DOHH2 (cell line): ENCODE measurements at regions not wholly inside any gene's neighbourhood (a gene's known extent, or its start where the extent isn't known, plus 50 kb on each side); places are given as distances from the start of the nearest gene placed in this dataset.

Experiments
- H3F3A ChIP-seq: fragments of 200-600 bp; sonication (generic), shearing (Covaris generic); 2 replicates; pipeline ENCODE4 v1.6.0; 2016; ENCODE audit warnings: antibody characterized with exemption, mild to moderate bottlenecking; ENCODE audit not compliant: control insufficient read depth, insufficient read depth
- H3K27ac ChIP-seq: fragments of 200-600 bp; sonication (generic); 2 replicates; pipeline ENCODE4 v1.5.1; 2014; ENCODE audit warnings: low read depth, mild to moderate bottlenecking, low read length, moderate library complexity
- H3K27me3 ChIP-seq: fragments of 200-600 bp; sonication (generic); 2 replicates; pipeline ENCODE4 v1.6.1; 2014; ENCODE audit warnings: mild to moderate bottlenecking, low read length, mixed read lengths; ENCODE audit not compliant: control insufficient read depth
- H3K36me3 ChIP-seq: fragments of 200-600 bp; sonication (generic); 2 replicates; pipeline ENCODE4 v1.6.1; 2014; ENCODE audit warnings: mild to moderate bottlenecking, low read length, moderate library complexity, mixed read lengths; ENCODE audit not compliant: control insufficient read depth
- H3K4me1 ChIP-seq: fragments of 200-600 bp; sonication (generic); 2 replicates; pipeline ENCODE4 v1.6.1; 2014; ENCODE audit warnings: mild to moderate bottlenecking, low read length, mixed read lengths; ENCODE audit not compliant: control insufficient read depth
- H3K4me2 ChIP-seq: fragments of 200-600 bp; sonication (generic); 2 replicates; pipeline ENCODE4 v1.6.0; 2014; ENCODE audit warnings: mild to moderate bottlenecking, low read length, moderate library complexity
- H3K4me3 ChIP-seq: fragments of 200-600 bp; sonication (generic); 2 replicates; pipeline ENCODE4 v1.5.1; 2014; ENCODE audit warnings: mild to moderate bottlenecking, low read length, mixed read lengths
- H3K79me2 ChIP-seq: fragments of 200-600 bp; sonication (generic); 2 replicates; pipeline ENCODE4 v1.6.1; 2014; ENCODE audit warnings: mild to moderate bottlenecking, low read length, mixed read lengths; ENCODE audit not compliant: control insufficient read depth
- H3K9me2 ChIP-seq: fragments of 200-600 bp; sonication (generic); replicated peaks from 2 replicates; pipeline ENCODE4 v1.6.1; 2014; ENCODE audit warnings: mild to moderate bottlenecking, low read length, mixed read lengths; ENCODE audit not compliant: control insufficient read depth
- H3K9me3 ChIP-seq: fragments of 200-600 bp; sonication (generic); 2 replicates; pipeline ENCODE4 v1.6.1; 2014; ENCODE audit warnings: antibody characterized with exemption, low read length, mixed read lengths; ENCODE audit not compliant: control insufficient read depth, insufficient read depth
- H4K20me1 ChIP-seq: fragments of 200-600 bp; sonication (generic); 2 replicates; pipeline ENCODE4 v1.6.0; 2014; ENCODE audit warnings: low read depth, mild to moderate bottlenecking, antibody characterized with exemption, low read length, moderate library complexity; ENCODE audit not compliant: control insufficient read depth, insufficient read depth
- CTCF ChIP-seq: fragments of 200-600 bp; sonication (generic); IDR thresholded peaks from one replicate; pipeline ENCODE4 v1.5.1; 2014; ENCODE audit warnings: antibody characterized with exemption, mild to moderate bottlenecking, low read depth, low read length; ENCODE audit not compliant: poor library complexity, severe bottlenecking
- EZH2phosphoT487 ChIP-seq: fragments of 200-600 bp; sonication (generic); IDR thresholded peaks from 2 replicates; pipeline ENCODE4 v1.6.1; 2017; ENCODE audit warnings: borderline replicate concordance, mild to moderate bottlenecking, antibody characterized with exemption, low read length, moderate library complexity, mixed read lengths

GRCh38 chr4:135316266-135316779, 1114.7 kb upstream of the PABPC4L start:
- Histone ChIP-seq H3K4me1 (no peaks in the 10 kb centered on the region), H4K20me1 (no peaks in the 10 kb centered on the region)
- TF ChIP-seq CTCF = no peak
- no peak for TF ChIP-seq EZH2phosphoT487

GRCh38 chr4:135290136-135290535, 1088.5 kb upstream of the PABPC4L start:
- Histone ChIP-seq H3K9me3 (no peaks in the 10 kb centered on the region), H4K20me1 (no peaks in the 10 kb centered on the region), H3F3A (no peaks in the 10 kb centered on the region), H3K4me2 (no peak overlapping the region), H3K36me3 (no peaks in the 10 kb centered on the region), H3K79me2 (no peaks in the 10 kb centered on the region), H3K27me3 (no peaks in the 10 kb centered on the region), H3K4me3 (no peak overlapping the region), H3K27ac (no peak overlapping the region), H3K9me2 (no peaks in the 10 kb centered on the region), H3K4me1 (no peaks in the 10 kb centered on the region)
- TF ChIP-seq EZH2phosphoT487 (no peak), CTCF (no peak)

More at GRCh38 chr4:135316266-135316779, 1114.7 kb upstream of the PABPC4L start:
- no peak overlapping the region for H3K27ac ChIP-seq
- no peaks in the 10 kb centered on the region for H3K27me3 ChIP-seq
- H3F3A ChIP-seq = no peaks in the 10 kb centered on the region
- no peak overlapping the region for H3K4me2 ChIP-seq
- no peak overlapping the region for H3K4me3 ChIP-seq
- H3K9me3 ChIP-seq = peaks cover 9% of the 10 kb centered on the region; the same call in 1 of the 2 replicates
- H3K79me2 ChIP-seq = no peaks in the 10 kb centered on the region
- no peaks in the 10 kb centered on the region for H3K36me3 ChIP-seq
- no peaks in the 10 kb centered on the region for H3K9me2 ChIP-seq

- H3K4me1 ChIP-seq = no peaks in the 10 kb centered on the region
Measured at GRCh38 chr4:135283934-135284333, 1082.3 kb upstream of the PABPC4L start.

More at GRCh38 chr4:135283934-135284333, 1082.3 kb upstream of the PABPC4L start:
- no peaks in the 10 kb centered on the region for H3K9me2 ChIP-seq
- H3F3A ChIP-seq = no peaks in the 10 kb centered on the region
- H3K36me3 ChIP-seq = no peaks in the 10 kb centered on the region
- H3K9me3 ChIP-seq = no peaks in the 10 kb centered on the region
- H4K20me1 ChIP-seq = no peaks in the 10 kb centered on the region
- H3K4me3 ChIP-seq = no peak overlapping the region
- no peak overlapping the region for H3K27ac ChIP-seq
- no peaks in the 10 kb centered on the region for H3K79me2 ChIP-seq
- no peak overlapping the region for H3K4me2 ChIP-seq
- no peaks in the 10 kb centered on the region for H3K27me3 ChIP-seq
- TF ChIP-seq CTCF (no peak), EZH2phosphoT487 (no peak)
